Vagina (tissue), 2 donors: ENCODE measurements at regions not wholly inside any gene's neighbourhood (a gene's known extent, or its start where the extent isn't known, plus 50 kb on each side); places are given as distances from the start of the nearest gene placed in this dataset.

Experiments
- CTCF ChIP-seq, 3 experiments: fragments of 450-650 bp in 2 of 3; fragments of 200-600 bp in 1 of 3; sonication (generic) in 1 of 3; IDR thresholded peaks; one replicate each; pipeline ENCODE4 v1.5.1; 2017 to 2019; ENCODE audit warnings: antibody characterized with exemption in 3 of 3, mild to moderate bottlenecking in 2 of 3, moderate library complexity in 2 of 3
- POLR2A ChIP-seq, 2 donors: fragments of 450-650 bp; IDR thresholded peaks; one replicate each; pipeline ENCODE4 v1.6.1; 2017; ENCODE audit warnings: antibody characterized with exemption in 2 of 2, mild to moderate bottlenecking in 2 of 2, moderate library complexity in 2 of 2

GRCh38 chr6:134553936-134554335 lies 236.0 kb upstream of the SGK1 start:
- TF ChIP-seq CTCF (IDR thresholded peaks at IDR 0.05) = no peak
- no peak for TF ChIP-seq POLR2A (IDR thresholded peaks at IDR 0.05)
